H1 (cell line): ENCODE measurements at regions not wholly inside any gene's neighbourhood (a gene's known extent, or its start where the extent isn't known, plus 50 kb on each side); places are given as distances from the start of the nearest gene placed in this dataset.

ENCODE experiments used
- CREB1 ChIP-seq: IDR thresholded peaks from 2 replicates; pipeline ENCODE4 v1.6.1; 2012; ENCODE audit warnings: inconsistent platforms
- CTBP2 ChIP-seq: IDR thresholded peaks from 2 replicates; pipeline ENCODE4 v1.7.0; 2011; ENCODE audit warnings: borderline replicate concordance, mild to moderate bottlenecking, moderate library complexity, mixed read lengths, low read length; ENCODE audit not compliant: insufficient read depth, insufficient read length
- TBP ChIP-seq: IDR thresholded peaks from 2 replicates; pipeline ENCODE4 v1.6.1; 2011; ENCODE audit warnings: low read depth, low read length, improper control_type of control experiment
- TF ChIP-seq, protein P1 (sequence below): IDR thresholded peaks from 2 replicates; pipeline ENCODE4 v1.6.1; 2012; ENCODE audit warnings: low read length, inconsistent platforms

- TF ChIP-seq, protein P1, sequence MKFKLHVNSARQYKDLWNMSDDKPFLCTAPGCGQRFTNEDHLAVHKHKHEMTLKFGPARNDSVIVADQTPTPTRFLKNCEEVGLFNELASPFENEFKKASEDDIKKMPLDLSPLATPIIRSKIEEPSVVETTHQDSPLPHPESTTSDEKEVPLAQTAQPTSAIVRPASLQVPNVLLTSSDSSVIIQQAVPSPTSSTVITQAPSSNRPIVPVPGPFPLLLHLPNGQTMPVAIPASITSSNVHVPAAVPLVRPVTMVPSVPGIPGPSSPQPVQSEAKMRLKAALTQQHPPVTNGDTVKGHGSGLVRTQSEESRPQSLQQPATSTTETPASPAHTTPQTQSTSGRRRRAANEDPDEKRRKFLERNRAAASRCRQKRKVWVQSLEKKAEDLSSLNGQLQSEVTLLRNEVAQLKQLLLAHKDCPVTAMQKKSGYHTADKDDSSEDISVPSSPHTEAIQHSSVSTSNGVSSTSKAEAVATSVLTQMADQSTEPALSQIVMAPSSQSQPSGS, result no peak
- TF ChIP-seq CREB1 (no peak), CTBP2 (no peak), TBP (no peak)
- TF ChIP-seq, all 59 proteins: peak for 0
Observed at GRCh38 chr14:52129721-52130120, 60.9 kb upstream of the NID2 start (continued).
